Choroid plexus epithelial cell (primary cell): ENCODE measurements at regions not wholly inside any gene's neighbourhood (a gene's known extent, or its start where the extent isn't known, plus 50 kb on each side); places are given as distances from the start of the nearest gene placed in this dataset.
"Not testable (repeated sequence)": the region's sequence is repeated elsewhere in the genome, so short reads cannot be mapped to it uniquely, and the experiment has no call there.

Experiments
- DNase-seq: peaks from one replicate; pipeline ENCODE4 v3.0.0-alpha.2; 2010; ENCODE audit warnings: low read depth
- H3K4me3 ChIP-seq: 2 replicates; pipeline ENCODE4 v1.5.1; 2011; ENCODE audit warnings: low read depth, mild to moderate bottlenecking, control low read depth, low read length, moderate library complexity
- CTCF ChIP-seq: conservative IDR thresholded peaks from 2 replicates; pipeline ENCODE4 v1.5.1; 2011; ENCODE audit warnings: low read depth, mild to moderate bottlenecking, control low read depth, inconsistent platforms, low read length, moderate library complexity

GRCh38 chr16:35797811-35798210, 2338.4 kb downstream of the TP53TG3F start:
- TF ChIP-seq CTCF = no peak
- H3K4me3 ChIP-seq = no peak overlapping the region
- DNase-seq = no peak

- TF ChIP-seq CTCF = no peak
- H3K4me3 ChIP-seq = no peak overlapping the region
- no peak for DNase-seq
Observed at GRCh38 chr16:35798885-35799426, 2339.5 kb downstream of the TP53TG3F start.

- not testable (repeated sequence) for H3K4me3 ChIP-seq, DNase-seq
Observed at GRCh38 chr16:35804465-35804864, 2345.1 kb downstream of the TP53TG3F start.

- DNase-seq = no peak
- no peak overlapping the region for H3K4me3 ChIP-seq
- no peak for TF ChIP-seq CTCF
Observed at GRCh38 chr16:35823342-35823741, 2363.9 kb downstream of the TP53TG3F start.

- H3K4me3 ChIP-seq = no peak overlapping the region
- no peak for TF ChIP-seq CTCF
- DNase-seq = no peak
Observed at GRCh38 chr16:35841632-35842031, 2382.2 kb downstream of the TP53TG3F start.

- H3K4me3 ChIP-seq = no peak overlapping the region
- no peak for TF ChIP-seq CTCF
- no peak for DNase-seq
Observed at GRCh38 chr16:35862242-35862641, 2402.8 kb downstream of the TP53TG3F start.

- no peak for DNase-seq
- no peak overlapping the region for H3K4me3 ChIP-seq
- TF ChIP-seq CTCF = no peak
Observed at GRCh38 chr16:35868630-35869029, 2409.2 kb downstream of the TP53TG3F start.
